HG02571 (cell line): ENCODE measurements at regions not wholly inside any gene's neighbourhood (a gene's known extent, or its start where the extent isn't known, plus 50 kb on each side); places are given as distances from the start of the nearest gene placed in this dataset.
A peak's percentile ranks its signal among the peaks of the same experiment; 100 is the strongest.

Source experiments
- ATAC-seq: cut with Tn5 transposase; IDR thresholded peaks from one replicate; pipeline ENCODE4 v1.9.1; 2021; ENCODE audit warnings: mild to moderate bottlenecking, moderate library complexity; ENCODE audit not compliant: unreplicated experiment

DNA sequence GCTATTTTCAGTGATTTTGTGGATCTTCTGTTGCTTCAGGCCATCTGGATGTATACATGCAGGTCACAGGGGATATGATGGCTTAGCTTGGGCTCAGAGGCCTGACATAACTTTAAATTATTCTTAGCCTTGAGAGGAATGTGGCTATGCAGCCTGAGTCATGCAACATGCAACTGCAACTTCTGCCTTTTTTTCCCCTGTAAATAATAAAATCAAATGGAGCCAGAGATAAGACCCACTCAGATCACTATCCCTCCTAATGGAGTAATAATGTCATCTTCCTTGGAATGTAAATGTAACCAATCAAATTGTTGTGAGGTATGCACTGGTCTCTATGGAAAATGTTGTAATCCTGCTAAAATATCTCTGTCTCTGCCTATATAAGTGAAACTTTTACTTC is 54.9 kb downstream of the MAGEB17 start:
- ATAC-seq, result no peak

DNA sequence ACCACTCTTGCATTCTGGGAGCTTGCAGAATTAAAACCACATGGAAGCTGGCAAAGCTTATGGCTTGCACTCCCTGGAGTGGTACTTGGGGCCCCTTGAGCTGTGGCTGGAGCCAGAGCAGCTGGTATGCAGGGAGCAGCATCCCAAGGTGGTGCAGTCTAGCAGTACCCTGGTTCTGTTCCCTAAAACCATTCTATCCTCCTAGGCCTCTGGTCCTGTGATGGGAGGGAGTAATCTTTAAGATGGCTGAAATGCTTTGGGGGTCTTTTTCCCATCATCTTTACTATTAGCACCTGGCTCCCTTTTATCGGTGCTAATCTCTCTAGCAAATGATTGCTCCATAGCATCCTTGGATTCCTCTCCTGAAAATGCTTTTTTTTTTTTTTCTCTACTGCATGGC is 56.1 kb downstream of the MAGEB17 start:
- no peak for ATAC-seq

DNA sequence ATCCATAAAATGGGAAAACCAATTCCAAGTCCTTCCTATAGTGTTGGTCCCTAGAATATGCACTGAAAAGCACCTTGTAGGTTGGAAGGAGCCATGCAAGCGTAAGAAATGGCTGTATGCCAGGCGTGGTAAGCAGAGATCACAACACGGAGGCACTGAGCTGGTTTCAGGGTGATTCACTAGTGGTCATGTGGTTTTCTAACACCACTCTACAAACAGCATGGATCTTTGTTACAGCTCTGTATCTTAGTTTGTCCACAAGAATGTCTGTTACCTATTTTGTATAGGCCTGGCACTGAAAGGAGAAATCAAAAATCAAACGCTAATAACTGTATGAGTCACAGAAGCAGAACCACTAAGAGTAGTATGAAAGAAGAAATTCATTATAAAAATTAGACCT is 71.9 kb downstream of the MAGEB17 start:
- peak; percentile 72 for ATAC-seq

DNA sequence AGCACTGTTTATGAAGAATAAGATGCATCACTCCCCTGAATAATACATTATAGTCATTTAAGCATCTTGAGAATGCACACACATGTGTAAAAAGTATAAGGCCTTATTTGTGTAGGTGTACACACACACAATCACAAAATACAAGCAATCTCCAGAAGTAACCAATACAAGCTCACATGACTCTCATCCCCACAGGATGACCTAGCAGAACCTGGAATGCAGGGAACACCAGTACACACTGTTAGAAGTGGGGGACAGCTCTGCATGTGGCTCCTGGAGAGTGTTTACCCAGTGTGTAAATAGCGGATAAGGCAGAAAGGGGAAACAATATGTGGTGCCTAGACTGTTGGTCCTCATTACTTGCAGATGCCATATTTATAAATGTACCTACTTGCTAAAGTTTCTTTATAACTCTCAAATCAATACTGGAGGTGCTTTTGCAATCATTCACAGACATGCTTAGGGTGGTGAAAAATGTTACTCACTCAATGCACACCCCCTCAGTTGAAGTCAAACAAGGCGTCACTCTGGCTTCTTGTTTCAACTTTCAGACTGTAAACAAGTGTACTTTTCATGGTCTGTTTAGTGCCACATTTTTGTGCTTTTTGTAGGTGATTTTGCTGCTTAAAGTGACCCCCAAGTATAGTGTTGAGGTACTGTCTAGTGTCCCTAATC is 73.1 kb downstream of the MAGEB17 start:
- no peak for ATAC-seq

DNA sequence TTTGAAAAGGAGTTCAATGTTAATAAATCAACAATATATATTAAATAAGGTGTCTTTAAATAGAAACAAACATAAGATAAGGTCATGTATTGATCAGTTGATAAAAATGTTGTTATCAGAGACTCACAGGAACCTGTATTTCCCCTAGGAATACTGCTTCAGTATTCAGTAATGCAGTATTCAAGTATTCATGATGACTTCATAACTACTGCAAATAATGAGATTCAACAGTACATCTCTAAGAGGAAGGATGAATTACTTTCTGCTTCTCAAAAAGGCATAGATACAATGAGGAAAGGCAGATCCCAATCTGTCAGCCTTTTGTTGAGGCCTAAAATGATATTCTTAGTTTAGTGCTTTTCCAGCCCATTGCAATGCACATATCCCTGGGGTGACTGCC is 73.7 kb downstream of the MAGEB17 start:
- no peak for ATAC-seq

DNA sequence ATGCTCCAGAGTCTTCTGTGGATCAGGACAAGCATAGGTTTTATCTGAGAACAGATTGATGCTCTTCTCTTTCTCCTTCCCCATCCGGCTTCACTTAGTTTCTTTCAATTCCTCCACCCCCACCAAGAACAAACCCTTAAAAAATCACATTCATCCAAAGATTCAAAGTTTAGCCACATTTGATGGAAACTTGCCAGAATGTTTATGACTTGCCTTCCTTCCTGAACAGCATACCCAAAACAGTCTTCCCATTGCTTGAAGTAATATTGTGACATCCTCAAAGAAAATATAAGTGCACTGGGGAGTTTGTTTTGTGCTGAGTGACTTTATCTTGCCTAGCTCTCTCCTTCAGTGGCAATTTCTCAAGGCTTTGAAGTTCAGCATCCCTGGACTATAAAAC is 83.0 kb downstream of the MAGEB17 start:
- no peak for ATAC-seq

DNA sequence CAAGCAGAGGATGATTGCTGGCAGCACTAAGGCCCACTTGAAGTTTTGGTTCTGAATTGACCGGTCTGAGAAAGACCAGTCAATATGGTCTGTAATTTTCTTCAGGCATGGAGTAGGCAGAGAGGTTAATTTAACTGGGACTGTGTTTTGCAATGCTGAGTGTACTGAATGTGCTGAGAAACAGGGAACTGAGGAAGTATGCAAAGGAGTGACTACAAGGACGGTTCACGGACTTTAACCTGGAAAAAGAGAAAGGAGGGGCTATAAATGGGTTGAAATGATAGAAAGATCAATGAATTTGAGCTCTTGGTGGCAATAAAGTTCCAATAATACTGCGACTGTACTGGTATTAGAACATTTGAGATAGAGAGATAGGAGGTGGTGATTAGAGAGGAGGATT is 84.5 kb downstream of the MAGEB17 start:
- no peak for ATAC-seq

DNA sequence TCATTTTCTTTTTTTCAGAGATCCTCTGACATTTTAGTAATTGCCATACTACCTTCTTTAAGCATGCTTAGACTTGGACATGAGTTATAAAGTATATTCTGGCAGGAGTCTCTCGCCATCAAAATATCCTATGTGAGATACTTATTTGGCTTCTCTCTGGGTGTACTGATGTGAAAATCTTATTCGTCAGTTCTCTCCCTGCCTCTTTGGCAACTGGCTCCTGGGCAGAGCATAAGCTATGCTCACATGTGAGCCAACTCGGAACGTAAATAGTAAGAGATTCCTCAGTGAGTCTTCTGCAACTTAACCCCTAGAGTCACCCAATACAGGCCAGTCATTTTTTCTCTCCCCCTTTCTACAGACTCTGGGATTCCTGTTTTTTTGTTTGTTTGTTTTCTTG is 91.6 kb downstream of the MAGEB17 start:
- no peak for ATAC-seq

DNA sequence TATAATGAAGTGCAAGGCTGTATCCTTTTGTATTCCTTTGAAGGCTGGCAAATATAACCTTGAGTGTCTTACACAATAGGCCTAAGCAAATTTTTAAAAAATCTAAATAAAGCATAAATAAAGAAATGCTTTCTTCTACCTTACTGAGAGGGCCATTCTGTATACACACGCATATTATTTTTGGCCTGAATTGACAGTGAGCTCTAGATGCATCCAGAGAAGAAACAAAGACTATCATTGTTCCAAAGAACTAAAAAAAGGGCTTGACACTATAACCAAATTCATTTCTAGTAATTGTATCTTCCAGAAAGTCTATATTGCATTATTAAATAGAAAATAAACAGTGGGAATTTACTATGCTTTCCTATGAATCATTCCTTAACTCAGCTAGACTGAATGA is 100.2 kb downstream of the MAGEB17 start:
- no peak for ATAC-seq

DNA sequence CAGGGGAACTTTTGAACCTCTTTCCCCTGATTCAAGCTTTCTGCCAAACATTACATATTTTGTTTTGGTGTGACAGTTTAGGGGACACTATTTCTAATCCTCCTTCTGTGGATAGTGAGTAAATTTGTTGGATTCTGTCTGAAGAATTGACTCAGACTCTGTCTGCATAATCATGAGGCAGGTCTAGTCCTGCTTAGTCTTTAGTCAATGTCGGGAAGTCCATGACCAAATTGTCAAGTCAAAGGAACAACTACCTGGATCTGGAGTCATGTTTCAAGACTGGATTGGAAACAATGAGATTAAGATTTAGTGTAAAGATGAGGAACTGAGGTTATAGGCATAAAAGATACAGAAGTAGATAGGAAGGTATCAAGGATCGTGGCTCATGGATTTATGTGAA is 100.9 kb downstream of the MAGEB17 start:
- ATAC-seq, result no peak

DNA sequence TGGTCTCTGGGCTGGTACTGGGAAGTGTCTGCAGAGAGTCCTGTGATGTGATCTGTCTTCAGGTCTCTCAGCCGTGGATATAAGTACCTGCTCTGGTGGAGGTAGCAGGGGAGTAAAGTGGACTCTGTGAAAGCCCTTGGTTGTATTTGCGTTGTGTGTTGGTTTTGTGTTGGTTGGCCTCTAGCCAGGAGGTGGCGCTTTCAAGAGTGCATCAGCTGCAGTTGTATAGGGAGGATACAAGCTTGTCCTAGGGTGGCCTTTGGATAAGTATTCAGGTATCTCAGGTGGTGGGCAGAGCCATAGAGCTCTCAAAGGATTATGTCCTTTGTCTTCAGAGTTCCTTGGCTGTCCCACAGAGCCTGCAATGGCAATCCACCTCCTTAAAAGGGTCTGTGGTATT is 111.6 kb downstream of the MAGEB17 start:
- no peak for ATAC-seq

DNA sequence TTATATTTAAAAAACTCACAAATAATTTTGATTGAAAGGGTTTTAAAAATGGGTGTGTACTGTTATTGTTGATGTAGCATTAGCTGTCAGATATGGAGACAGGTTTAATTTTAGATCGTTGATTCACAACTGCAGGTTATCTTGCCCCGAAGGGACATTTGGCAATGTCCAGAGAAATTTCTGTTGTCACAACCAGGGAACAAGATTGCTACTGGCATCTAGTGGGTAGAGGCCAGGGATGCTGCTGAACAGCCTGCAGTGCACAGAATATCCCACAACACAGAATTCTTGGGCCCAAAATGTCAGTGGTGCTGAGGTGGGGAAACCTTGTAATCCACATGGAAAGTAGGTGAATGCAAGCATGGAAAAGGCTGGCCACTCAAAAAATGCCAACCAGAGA is 114.9 kb downstream of the MAGEB17 start:
- ATAC-seq, result no peak

DNA sequence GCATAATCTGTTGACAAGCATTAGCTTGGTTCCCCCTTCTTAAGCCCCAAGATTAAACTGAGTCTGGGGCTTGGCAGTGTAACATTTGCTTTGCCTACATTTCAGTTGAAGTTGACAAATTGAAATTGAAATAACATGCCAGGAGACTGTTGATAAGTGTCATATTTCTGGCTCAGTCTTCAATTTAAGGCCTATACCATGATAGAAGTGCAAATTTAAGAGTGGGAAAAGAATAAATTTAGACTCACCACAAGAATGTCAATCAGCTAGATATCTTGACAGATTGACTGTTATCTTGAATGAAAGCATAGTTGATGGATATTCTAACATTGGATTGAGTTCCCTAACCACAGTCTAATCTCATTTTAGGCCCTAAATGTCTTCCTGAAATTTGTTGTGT is 117.6 kb downstream of the MAGEB17 start:
- no peak for ATAC-seq

DNA sequence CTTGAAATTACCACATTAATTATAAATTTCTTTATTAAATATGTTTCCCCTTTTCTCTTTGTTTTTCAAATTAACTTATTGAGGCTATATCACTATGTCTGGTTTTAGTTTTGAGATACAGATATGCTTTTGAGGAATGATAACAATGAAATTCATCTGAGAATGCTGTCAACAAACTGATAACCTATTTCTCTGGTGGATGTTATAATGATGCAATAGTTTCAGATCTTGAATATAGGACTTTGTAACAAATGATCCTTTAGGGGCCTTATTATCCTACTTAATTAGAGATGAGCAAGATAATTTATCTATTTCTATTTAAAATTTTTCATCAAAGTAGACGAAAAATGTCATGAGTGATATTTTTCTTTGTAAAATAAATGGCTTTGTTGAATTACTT is 123.7 kb downstream of the MAGEB17 start:
- ATAC-seq, result no peak

DNA sequence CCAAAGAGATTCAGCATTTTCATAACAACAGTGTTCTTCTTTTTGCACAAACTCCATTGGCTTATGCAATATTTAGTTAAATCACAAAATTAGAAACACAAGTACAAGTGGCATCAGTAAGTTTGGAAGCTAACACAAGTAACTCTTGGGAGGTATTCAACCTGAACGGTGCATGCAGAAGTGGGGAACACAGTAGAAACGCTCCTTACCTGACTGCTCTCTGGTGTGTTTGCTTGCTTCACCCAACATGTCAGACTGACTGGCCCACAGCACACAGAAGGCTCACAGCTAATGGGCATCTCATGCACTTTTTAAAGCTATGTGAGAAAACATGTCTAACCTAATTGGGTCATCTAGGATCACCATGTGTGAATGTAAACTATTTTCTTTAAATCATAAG is 133.6 kb downstream of the MAGEB17 start:
- ATAC-seq, result no peak

DNA sequence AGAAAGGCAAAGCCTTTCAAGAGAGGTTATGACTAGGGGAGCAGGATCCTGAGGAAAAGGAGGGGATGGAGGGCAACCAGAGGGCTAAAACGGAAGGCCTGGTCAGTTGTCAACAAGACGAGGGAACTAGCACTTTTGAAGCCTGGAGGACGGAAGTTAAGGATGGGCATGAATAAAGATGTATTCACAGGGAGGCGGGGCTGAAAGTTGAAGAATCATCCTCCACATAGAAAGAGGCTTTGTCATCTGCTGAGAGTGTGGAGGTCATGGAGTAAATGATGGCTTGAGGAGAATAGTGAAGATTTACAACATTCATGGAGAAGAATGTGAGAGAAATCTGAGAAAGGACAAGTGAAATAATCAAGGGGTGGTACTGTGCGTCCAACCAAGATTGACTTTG is 137.5 kb downstream of the MAGEB17 start:
- no peak for ATAC-seq

DNA sequence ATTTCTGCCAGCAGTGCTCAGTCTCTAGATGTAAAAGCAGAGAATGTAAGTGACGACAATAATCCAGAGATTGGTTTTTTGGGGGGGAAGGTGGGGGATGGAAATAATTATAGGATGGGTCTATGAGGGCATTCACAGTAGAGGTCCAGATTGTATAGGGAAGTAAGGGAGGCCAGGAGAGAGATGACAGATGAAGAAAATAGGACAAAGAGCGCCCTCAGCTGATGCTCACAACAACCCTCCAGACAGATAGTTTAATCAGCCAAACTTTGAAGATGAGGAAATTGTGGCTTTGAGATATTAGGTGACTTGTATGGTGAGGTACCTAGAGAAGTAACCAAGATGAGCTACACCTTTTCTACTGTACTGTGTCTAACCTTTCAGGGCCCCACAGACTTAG is 137.9 kb downstream of the MAGEB17 start:
- ATAC-seq, result no peak

DNA sequence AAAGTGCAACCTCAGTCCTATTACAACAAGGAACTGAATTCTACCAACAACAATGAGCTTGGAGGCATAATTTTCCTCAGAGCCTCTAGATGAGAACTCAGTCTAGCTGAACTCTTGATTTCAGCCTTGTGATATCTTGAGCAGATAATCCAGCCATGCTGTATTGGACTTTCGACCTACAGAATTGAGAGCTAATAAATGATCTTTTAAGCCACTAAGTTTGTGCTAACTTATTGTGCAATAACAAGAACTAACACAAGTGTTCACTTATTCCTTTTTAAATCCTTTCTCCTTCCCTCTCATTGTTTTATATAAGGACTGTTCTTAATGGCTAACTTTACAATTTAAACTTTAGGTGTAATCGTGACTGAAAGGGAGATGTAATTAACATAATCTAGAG is 140.7 kb downstream of the MAGEB17 start:
- ATAC-seq, result no peak

DNA sequence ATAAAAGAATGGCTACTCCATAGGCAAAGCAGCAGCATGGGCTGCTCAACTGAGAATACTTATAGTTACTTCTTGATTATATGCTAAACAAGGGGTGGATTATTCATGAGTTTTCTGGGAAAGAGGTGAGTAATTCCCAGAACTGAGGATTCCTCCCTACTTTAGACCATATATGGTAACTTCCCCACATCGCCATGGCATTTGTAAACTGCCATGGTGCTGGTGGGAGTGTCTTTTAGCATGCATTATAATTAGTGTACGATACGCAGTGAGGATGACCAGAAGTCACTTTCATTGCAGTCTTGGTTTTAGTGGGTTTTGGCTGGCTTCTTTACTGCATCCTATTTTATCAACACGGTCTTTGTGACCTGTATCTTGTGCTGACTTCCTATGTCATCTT is 141.5 kb downstream of the MAGEB17 start:
- no peak for ATAC-seq

DNA sequence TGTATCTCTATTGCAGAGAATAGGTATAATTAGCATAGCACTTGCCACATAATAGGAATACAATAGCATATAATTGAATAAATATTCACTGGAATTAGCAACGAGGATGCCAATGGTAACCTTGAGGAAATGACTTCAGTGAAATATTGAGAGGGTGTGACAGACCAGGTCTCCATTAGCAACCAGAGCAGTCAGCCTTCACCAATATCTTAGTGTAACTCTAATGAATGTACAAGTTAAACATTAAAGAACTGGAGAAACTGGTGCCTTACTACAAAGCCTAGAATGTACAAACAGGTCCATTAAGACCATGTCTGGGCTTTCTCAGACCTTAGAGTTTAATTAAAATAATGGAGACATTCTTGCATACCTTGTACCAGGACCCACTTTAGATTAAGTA is 143.0 kb downstream of the MAGEB17 start:
- ATAC-seq, result no peak

DNA sequence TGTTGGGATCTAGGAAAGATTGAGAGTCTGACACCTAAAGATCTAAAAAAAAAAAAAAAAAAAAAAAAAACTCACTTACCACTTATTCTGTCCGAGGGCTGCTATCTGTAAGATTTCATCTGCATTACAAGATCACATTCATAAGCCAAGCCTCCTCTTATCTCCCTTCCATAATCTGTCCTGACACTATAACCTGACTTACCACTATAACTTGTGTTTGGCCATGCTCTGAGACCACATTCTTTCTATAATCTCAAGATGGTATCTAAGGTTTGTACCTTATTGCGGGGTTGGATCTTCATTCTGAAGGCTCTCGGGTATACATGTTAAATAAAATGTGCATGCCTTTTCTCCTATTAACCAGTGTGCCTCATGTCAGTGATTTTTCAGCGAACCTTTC is 144.4 kb downstream of the MAGEB17 start:
- ATAC-seq, result no peak

DNA sequence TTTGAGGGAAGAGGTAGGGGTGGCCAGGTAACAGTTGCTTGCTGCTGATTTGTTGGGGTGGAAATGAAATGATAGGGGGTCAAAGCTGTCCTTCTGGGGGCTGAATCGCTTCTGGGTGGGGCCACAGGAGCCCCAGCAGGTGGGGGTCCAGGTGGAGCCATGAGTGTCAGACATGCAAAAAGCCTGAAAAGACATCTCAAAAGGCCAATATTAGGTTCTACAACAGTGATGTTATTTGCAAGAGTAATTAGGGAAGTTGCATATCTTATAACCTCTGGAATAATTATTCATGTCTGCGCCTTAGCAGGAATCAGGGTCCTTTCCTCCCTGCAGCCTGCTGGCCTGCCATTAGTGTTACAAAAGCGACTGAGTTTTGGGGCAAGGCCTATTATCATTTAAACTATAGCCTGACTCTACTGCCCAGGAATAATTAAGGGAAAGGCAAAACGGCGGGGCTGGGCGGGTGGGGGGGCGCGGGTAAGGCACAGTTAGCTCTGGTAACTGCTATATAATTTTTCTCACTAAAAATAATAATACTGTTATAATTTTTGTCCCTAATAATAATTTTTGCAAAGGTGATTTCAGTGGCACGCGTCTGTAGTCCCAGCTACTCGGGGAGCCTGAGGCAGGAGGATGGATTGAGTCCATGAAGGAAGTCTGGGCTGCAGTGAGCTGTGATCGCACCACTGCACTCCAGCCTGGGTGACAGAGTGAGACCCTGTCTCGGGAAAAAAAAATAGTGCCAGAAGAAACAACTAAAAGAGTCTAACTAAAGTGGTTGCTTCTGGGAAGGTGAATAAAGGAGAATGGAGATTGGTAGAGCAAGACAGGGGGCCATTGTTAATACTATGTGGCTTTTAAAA is 145.7 kb downstream of the MAGEB17 start:
- no peak for ATAC-seq

DNA sequence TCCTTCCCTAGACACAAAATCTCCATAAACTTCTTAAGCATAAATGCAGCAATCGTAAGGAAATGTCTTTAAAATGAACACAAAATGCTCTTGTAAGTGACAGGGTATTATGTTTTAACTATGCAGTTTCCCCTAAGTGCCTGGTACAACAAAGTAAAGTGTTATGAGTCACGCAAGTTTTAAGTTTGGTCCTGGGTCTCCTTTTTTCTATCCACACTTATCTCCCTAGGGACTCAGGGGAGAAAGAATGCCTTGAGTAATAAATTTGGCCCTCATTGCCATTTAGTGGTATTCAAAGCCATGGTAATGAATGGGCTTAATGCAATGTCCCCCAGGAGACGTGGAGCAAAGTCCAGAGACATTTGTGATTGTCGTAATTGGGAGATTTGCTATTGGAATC is 149.1 kb downstream of the MAGEB17 start:
- no peak for ATAC-seq
